HG03565 (cell line): ENCODE measurements at regions not wholly inside any gene's neighbourhood (a gene's known extent, or its start where the extent isn't known, plus 50 kb on each side); places are given as distances from the start of the nearest gene placed in this dataset.

Source experiments
- ATAC-seq: cut with Tn5 transposase; IDR thresholded peaks from one replicate; pipeline ENCODE4 v1.9.1; 2021; ENCODE audit warnings: mild to moderate bottlenecking, moderate library complexity; ENCODE audit not compliant: unreplicated experiment

GRCh38 chr3:10555263-10555662 is 49.9 kb upstream of the ATP2B2 start:
- ATAC-seq, result no peak

- no peak for ATAC-seq
These were observed 50.9 kb upstream of the ATP2B2 start for GRCh38 chr3:10556312-10556711.

GRCh38 chr3:10557250-10557649 is 51.9 kb upstream of the ATP2B2 start:
- no peak for ATAC-seq

DNA sequence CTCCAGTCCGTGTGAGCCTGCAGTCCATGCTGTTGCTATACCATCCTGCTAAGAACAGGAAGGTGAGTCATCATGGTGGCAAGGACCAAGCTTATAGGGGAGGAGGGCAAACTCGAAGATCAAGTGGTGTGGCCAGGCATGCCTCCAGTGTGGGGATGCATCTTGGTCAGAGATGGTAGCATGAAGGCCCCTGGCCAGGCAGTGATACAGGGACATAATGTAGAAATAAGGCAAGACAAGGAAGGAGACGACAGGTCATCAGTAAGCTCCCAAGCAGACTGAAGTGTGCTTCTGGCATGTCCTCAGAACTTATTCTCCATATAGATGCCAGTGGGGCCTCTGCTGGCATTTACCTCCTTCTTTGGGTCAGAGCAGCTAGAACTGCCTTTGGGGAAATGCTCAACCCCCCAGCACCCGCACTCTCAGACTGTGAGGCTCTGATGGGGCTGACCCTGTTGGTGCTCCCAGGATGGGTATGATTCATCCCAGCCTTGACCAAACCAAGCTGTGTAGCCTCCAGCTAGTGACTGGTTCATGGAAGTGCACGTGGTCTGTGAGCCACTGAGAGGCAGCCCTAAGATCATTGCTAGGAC is 52.5 kb upstream of the ATP2B2 start:
- ATAC-seq, result no peak

DNA sequence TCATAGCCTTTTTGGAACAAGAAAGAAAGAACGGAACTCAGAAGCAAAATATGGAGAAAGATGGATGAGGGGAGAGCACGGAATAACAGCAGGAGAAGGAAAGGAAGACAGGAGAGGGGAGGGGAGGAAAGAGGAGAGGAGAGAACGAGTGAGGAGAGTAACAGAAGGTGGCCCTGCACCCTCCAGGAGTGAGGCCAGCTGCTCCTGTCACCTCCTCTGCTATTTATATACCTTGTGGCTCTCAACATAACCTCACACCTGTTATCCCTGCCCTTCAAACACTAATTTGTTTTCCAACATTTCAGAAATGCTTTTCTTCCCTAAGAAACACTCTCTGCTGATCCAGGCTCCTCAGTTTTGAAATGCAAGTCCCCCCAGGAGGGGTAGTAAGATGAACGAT is 53.4 kb upstream of the ATP2B2 start:
- ATAC-seq, result no peak

- no peak for ATAC-seq
These were observed 54.9 kb upstream of the ATP2B2 start for GRCh38 chr3:10560060-10560861.

DNA sequence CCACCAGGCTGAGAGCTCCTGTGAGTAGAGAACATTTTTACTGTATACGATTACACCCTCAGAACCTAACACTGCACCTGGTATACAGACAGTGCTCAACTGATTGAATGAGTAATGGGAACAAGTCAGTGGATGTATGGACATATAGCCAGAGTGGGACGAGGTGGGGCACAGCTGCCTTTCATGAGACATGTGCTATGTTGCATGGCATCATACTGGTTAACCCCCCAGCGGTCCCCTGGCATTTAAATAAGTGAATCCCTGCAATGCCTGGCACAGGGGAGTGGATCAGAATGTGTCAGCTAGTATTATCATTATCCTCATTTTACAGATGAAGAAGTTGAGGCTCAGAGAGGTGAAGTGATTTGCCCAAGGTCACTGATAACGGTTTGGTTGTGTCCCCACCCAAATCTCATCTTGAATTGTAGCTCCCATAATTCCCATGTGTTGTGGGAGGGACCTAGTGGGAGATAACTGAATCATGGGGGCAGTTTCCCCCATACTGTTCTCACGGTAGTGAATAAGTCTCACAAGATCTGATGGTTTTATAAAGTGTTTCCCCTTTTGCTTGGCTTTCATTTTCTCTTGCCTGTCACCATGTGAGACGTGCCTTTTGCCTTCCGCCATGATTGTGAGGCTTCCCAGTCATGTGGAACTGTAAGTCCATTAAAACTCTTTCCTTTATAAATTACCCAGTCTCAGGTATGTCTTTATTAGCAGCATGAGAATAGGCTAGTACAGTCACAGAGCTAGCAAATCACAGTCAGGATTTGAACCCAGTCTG is 56.0 kb upstream of the ATP2B2 start:
- ATAC-seq, result no peak

GRCh38 chr3:10561946-10562560 is 56.7 kb upstream of the ATP2B2 start:
- ATAC-seq, result no peak

GRCh38 chr3:10563396-10563795 is 58.0 kb upstream of the ATP2B2 start:
- ATAC-seq, result no peak

DNA sequence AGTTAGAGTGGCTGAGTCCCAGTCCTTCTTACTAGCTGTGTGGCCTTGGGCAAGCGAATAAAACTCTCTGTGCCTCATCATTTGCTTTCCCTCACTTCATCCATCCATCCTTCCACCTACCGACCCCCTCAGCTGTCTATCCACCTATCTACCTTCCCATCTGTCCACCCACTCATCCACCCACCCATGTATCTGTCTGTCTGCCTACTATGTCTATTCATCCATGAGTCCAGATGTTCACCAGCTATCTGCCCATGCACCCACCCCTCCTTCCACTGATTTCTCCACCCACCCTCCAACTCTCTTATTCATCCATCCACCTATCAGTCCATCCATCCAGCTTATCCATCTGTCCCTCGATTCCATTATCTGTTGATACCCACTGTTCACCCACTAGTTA is 60.4 kb upstream of the ATP2B2 start:
- no peak for ATAC-seq

- no peak for ATAC-seq
These were observed 61.1 kb upstream of the ATP2B2 start for GRCh38 chr3:10566451-10566850.

GRCh38 chr3:10568549-10568948 is 63.2 kb upstream of the ATP2B2 start:
- ATAC-seq, result no peak

DNA sequence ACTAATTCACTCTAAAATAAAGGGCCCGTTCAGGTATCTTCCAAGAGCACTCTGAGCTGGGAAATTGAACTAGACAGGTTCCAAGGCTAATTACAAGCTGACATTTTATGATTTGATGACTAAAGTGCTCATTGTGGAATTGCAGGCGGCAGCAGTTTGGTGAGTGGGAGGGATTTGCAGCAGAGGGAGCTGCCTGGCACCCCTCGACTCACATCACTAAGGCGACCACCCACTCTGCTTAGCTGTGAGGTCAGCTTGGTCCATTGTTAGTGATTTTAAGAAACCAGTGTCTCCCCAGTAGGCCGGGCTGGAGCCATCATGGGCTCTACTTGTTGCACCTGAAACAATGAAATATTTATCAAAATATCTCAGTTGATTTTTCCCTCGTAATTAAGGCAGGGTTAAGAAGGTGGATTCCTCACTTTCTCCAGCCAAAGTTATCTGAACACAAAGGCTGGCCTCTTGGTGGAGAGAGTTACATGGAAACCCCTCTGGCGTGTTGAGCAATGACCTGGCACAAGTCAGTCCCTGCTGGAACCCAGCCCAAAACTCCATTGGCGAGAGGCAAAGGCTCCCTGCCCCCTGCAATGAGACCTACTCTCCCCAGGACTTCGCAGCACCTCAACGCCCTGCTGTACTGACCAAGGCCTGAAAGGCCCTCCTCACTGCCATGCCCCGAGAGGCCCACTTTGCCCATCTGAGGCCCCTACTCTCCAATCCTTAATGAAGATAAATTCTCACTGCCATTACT is 65.0 kb upstream of the ATP2B2 start:
- no peak for ATAC-seq

DNA sequence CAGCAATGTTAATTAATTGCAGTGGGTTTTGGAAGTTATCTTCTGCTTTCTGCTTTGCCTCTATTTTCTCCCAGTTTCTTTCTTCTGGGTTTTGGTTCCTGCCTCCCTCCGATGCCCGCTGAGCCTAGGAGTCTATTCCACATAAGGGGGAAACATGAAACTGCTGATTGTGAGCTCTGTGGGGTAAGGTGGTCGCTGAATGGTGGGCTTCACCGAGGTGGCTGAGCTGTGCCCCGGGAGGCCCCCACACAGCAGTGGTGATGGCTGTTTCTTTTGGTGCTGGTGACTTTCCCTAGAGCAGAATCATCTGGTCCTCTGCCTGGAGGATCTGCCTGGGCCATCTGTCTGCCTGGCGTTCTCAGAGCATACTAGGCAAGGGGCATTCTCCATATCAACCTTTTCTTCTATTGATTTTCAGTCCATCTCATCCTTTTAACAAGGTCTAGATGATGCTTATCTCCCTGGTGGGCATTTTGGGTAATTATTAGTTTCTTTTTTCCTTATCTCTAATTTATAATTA is 68.8 kb upstream of the ATP2B2 start:
- no peak for ATAC-seq

DNA sequence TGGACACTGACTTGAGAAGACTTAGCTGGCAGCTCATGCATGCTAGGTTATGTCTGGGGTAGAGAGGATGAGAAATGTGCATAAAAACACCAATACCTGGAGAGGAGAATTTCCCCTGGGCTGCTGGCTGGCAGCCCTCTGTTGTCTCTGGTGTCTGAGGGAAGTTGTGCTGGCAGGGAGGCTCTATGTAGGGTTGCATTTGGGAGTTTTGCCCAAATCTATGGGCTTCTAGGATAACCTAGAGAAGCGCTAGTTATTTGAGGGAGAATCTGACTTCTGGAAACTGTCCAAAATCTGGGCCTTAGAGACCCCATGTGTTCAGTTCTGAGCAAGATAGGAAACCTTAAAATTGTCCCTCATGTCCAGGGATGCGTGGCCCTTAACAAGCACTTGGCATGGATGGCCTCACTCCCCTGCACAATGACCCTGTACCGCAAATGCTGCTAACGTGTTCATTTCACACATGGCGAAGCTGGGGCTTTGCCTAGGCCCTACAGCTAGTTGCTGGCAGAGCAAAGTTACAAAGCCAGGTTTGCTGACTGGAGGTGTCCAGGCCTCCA is 70.3 kb upstream of the ATP2B2 start:
- no peak for ATAC-seq

DNA sequence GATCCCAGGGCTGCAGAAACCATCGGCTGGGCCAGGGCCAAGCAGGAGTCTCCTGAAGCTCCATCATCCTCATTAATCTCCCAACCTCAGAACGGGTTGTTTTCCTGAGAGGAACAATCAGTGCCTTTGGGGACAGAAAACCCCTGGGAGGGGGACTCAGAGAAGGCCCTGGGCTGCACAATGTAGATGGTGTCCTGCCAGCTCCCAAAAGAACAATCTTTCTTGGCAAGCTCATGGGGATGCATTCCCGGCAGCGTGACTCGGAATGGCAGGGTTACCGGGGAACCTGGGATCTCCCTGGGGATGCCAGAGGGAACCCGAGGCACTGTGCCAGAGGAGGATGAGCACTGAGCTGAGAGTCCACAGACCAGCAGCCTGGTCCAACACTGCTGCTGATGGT is 72.1 kb upstream of the ATP2B2 start:
- ATAC-seq, result no peak

DNA sequence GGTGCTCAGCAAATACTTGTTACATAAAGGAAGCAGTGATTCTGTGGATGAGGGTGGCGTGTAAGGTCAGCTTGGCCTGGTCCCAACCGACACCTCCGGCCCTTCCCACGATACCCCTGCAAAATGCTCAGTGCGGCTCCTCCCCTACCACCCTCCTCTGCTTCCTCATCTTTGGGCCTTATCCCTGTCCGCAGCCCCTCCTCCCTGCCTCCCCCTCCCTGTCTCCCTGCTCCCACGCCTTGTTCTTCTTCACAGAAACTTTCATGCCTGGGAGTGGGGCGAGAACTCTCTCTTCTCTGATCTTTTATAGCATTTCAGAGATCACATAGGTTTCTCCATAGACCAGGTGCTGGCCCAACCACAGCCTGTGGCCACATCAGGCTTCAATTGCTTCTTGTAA is 75.0 kb upstream of the ATP2B2 start:
- no peak for ATAC-seq

- no peak for ATAC-seq
These were observed 75.9 kb upstream of the ATP2B2 start for GRCh38 chr3:10581251-10581650.

DNA sequence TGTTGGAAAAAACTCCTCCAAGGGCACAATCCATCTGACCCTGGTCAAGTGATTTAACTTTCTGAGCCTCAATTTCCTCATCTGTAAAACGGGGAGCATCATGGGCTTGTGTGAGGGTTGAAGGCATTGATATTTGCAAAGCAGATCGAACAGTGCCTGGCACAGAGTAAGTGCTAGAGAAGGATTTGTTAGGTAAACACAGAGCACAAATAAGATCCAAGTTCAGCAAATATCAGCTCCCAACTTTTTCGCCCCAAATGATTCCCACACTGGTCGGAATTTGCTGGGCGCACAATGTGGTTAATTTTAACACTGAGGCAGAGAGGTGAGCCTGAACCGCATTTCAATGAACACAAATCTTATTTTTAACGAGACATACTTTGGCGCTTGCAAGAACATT is 76.3 kb upstream of the ATP2B2 start:
- ATAC-seq, result no peak

- ATAC-seq, result no peak
These were observed 77.3 kb upstream of the ATP2B2 start for GRCh38 chr3:10582733-10583132.
